Peyer's patch (tissue), 4 donors: ENCODE measurements at regions not wholly inside any gene's neighbourhood (a gene's known extent, or its start where the extent isn't known, plus 50 kb on each side); places are given as distances from the start of the nearest gene placed in this dataset.

Experiments used
- POLR2A ChIP-seq, 2 donors: fragments of 450-650 bp; IDR thresholded peaks; one replicate each; pipeline ENCODE4 v1.5.1; 2017; ENCODE audit warnings: antibody characterized with exemption in 2 of 2, mild to moderate bottlenecking in 2 of 2, moderate library complexity in 2 of 2
- TF ChIP-seq, protein P1 (sequence below), 6 experiments: fragments of 450-650 bp in 4 of 6; fragments of 200-600 bp in 2 of 6; sonication (generic) in 1 of 6; IDR thresholded peaks; one replicate each; pipeline ENCODE4 v1.5.1; 2017 to 2019; ENCODE audit warnings: antibody characterized with exemption in 6 of 6, mild to moderate bottlenecking in 3 of 6, moderate library complexity in 1 of 6

DNA sequence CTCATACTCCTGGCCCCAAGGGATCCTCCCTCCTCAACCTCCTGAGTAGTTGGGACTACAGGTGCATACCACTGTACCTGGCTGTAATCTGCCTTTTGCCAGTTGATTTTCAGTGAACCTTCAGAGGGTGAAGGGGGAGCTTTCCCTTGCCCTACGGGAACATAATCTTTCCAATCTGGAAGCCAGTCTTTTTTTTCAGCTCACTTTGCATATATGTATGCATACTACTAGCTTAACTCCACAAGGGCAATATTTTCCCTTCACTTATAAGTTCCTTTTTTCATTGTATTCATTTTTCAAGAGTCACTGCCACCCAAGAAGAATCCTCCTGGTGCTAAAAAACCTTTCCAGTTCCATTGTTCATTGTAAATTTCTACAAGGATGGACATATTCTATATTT is 53.4 kb upstream of the GCM1 start:
- no peak for TF ChIP-seq POLR2A (IDR thresholded peaks at IDR 0.05)
- TF ChIP-seq, protein P1, sequence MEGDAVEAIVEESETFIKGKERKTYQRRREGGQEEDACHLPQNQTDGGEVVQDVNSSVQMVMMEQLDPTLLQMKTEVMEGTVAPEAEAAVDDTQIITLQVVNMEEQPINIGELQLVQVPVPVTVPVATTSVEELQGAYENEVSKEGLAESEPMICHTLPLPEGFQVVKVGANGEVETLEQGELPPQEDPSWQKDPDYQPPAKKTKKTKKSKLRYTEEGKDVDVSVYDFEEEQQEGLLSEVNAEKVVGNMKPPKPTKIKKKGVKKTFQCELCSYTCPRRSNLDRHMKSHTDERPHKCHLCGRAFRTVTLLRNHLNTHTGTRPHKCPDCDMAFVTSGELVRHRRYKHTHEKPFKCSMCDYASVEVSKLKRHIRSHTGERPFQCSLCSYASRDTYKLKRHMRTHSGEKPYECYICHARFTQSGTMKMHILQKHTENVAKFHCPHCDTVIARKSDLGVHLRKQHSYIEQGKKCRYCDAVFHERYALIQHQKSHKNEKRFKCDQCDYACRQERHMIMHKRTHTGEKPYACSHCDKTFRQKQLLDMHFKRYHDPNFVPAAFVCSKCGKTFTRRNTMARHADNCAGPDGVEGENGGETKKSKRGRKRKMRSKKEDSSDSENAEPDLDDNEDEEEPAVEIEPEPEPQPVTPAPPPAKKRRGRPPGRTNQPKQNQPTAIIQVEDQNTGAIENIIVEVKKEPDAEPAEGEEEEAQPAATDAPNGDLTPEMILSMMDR (IDR thresholded peaks at IDR 0.05), result no peak
